Chondrocyte (in vitro differentiated cells): ENCODE measurements at regions not wholly inside any gene's neighbourhood (a gene's known extent, or its start where the extent isn't known, plus 50 kb on each side); places are given as distances from the start of the nearest gene placed in this dataset.

ENCODE experiments used
- DNase-seq: peaks from one replicate; pipeline ENCODE4 v3.0.0; 2021; ENCODE audit warnings: mixed read lengths, low spot score
- H3K27ac Mint-ChIP-seq: one replicate; pipeline ENCODE4 v1.8.0; 2021; ENCODE audit warnings: mild to moderate bottlenecking, moderate library complexity, mixed read lengths; ENCODE audit not compliant: unreplicated experiment
- H3K27me3 Mint-ChIP-seq: 2 replicates; pipeline ENCODE4 v1.8.0; 2021; ENCODE audit warnings: low read depth, mixed read lengths
- H3K36me3 Mint-ChIP-seq: 2 replicates; pipeline ENCODE4 v1.8.0; 2021; ENCODE audit warnings: low read depth, mixed read lengths
- H3K4me1 Mint-ChIP-seq: 2 replicates; pipeline ENCODE4 v1.8.0; 2021; ENCODE audit warnings: low read depth, mild to moderate bottlenecking, mixed read lengths
- H3K4me3 Mint-ChIP-seq: one replicate; pipeline ENCODE4 v1.8.0; 2021; ENCODE audit warnings: mild to moderate bottlenecking, moderate library complexity, mixed read lengths; ENCODE audit not compliant: unreplicated experiment
- H3K9me3 Mint-ChIP-seq: 2 replicates; pipeline ENCODE4 v1.8.0; 2021; ENCODE audit warnings: low read depth, mixed read lengths
- CTCF ChIP-seq: fragments of 200-600 bp; sonication (generic); IDR thresholded peaks from 2 replicates; pipeline ENCODE4 v1.5.0; 2021; ENCODE audit warnings: antibody characterized with exemption, mild to moderate bottlenecking, moderate library complexity

DNA sequence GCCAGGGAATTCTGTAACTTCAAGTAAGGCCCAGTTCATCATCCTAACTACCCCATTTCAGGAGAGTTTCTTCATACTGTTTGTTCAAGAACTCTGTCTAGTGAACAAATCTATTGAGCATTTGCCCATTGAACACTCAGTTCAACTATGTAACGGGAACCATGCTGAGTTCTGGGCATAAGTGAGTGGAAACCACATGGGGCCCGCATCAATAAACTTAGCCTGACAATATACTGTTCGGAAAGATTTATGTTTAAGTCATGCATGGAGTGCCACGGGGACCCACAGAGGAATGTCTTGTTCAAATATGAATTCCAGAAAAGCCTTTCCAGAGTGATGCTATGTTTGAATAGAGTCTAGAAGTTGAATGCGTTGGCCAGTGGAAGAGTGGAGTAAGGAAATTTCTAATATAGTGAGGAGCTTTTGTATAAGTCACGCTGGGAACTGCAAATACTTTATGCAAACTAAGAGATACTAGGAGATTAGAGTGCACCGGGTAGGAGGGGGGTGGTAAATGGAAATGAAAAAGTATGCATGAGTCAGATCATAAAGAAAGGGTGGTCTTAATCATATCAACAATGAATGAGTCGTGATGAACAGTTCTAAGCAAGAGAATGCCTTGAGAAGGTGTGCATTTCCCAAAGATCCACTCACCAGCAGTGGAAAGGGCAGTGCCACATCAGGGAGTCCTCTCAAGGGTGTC is 279.8 kb downstream of the VPS13C start:
- H3K36me3 Mint-ChIP-seq = no peaks in the 10 kb centered on the region
- H3K9me3 Mint-ChIP-seq = no peaks in the 10 kb centered on the region
- H3K27ac Mint-ChIP-seq = no peak overlapping the region
- no peaks in the 10 kb centered on the region for H3K4me1 Mint-ChIP-seq
- peaks cover 30% of the 10 kb centered on the region for H3K27me3 Mint-ChIP-seq
- no peak for TF ChIP-seq CTCF
- no peak overlapping the region for H3K4me3 Mint-ChIP-seq
- no peak for DNase-seq

- no peak for TF ChIP-seq CTCF
- H3K4me1 Mint-ChIP-seq = no peaks in the 10 kb centered on the region
- H3K9me3 Mint-ChIP-seq = peaks cover 5% of the 10 kb centered on the region
- H3K36me3 Mint-ChIP-seq = no peaks in the 10 kb centered on the region
- no peak overlapping the region for H3K27ac Mint-ChIP-seq
- peaks cover 30% of the 10 kb centered on the region for H3K27me3 Mint-ChIP-seq
- no peak for DNase-seq
- no peak overlapping the region for H3K4me3 Mint-ChIP-seq
Observed at GRCh38 chr15:61777689-61778088, 282.6 kb downstream of the VPS13C start.

DNA sequence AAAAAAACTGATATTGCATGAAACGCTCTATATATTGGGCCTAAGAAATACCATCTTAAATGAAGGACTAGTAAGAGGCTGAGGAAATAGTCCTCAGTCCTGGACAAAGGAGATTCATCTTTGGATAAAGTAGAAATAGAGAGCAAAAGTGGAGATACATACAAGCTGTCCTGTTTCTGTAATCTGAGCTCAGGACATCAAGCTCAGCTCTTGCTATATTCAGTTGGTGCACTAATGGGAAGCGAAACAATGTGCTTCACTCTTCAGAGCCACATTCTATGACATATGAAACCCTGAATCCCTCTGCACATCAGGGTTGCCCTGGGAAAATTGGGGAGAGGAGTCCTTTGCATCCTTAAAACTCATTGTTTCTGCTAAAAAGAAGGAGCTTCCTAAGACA is 290.7 kb downstream of the VPS13C start:
- no peak for TF ChIP-seq CTCF
- H3K27me3 Mint-ChIP-seq = peaks cover 5% of the 10 kb centered on the region
- no peaks in the 10 kb centered on the region for H3K36me3 Mint-ChIP-seq
- no peak overlapping the region for H3K4me3 Mint-ChIP-seq
- H3K9me3 Mint-ChIP-seq = peaks cover 16% of the 10 kb centered on the region
- no peak overlapping the region for H3K27ac Mint-ChIP-seq
- no peak for DNase-seq
- no peaks in the 10 kb centered on the region for H3K4me1 Mint-ChIP-seq

DNA sequence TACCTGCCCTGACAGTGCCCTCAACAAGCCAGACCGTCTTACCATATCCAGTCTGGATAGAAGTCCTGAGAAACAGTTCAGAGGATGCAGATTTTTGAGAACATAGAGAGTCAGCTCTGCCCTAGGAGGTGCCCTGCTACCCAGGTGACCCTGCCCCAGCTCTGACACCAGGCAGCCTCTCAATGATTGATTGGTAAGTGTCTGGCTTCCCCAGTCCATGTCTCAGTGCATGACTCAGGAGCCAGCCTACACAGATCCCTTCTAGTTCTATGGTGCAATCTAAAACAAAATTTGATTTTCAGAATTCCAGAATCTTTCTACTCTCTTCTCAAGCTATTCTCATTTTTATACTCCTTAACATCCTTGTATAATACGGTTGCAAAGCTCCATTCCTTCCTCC is 292.1 kb downstream of the VPS13C start:
- no peak for DNase-seq

DNA sequence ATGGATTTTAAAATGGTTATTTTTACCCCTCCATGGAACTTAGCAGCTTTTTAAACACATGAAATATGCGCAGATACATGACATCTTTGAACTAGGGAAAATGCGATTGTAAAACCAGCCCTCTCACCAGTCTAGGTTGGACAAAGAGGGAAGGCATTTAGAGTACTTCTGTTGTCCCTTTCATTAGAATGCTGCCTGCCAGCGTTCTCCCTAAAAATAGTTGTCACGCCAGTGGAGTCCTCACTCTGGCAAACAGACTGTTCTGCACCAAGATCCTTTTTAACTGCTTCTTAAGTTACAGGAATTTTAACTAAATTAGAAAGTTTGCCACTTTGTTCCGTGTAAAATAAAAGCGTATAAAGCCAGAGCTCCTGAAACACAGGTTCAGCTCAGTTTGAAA is 295.3 kb downstream of the VPS13C start:
- no peaks in the 10 kb centered on the region for H3K4me1 Mint-ChIP-seq
- H3K36me3 Mint-ChIP-seq = no peaks in the 10 kb centered on the region
- H3K27ac Mint-ChIP-seq = no peak overlapping the region
- no peak overlapping the region for H3K4me3 Mint-ChIP-seq
- peaks cover 16% of the 10 kb centered on the region for H3K27me3 Mint-ChIP-seq
- no peak for TF ChIP-seq CTCF
- H3K9me3 Mint-ChIP-seq = no peaks in the 10 kb centered on the region
- DNase-seq = no peak

More for the DNA sequence above, 292.1 kb downstream of the VPS13C start:
- H3K4me1 Mint-ChIP-seq = no peaks in the 10 kb centered on the region
- H3K27me3 Mint-ChIP-seq = peaks cover 14% of the 10 kb centered on the region
- no peaks in the 10 kb centered on the region for H3K36me3 Mint-ChIP-seq
- peaks cover 13% of the 10 kb centered on the region for H3K9me3 Mint-ChIP-seq
- H3K4me3 Mint-ChIP-seq = no peak overlapping the region
- no peak overlapping the region for H3K27ac Mint-ChIP-seq
- TF ChIP-seq CTCF = no peak
